ENCODE measurements at regions not wholly inside any gene's neighbourhood (a gene's known extent, or its start where the extent isn't known, plus 50 kb on each side); places are given as distances from the start of the nearest gene placed in this dataset.

DNA sequence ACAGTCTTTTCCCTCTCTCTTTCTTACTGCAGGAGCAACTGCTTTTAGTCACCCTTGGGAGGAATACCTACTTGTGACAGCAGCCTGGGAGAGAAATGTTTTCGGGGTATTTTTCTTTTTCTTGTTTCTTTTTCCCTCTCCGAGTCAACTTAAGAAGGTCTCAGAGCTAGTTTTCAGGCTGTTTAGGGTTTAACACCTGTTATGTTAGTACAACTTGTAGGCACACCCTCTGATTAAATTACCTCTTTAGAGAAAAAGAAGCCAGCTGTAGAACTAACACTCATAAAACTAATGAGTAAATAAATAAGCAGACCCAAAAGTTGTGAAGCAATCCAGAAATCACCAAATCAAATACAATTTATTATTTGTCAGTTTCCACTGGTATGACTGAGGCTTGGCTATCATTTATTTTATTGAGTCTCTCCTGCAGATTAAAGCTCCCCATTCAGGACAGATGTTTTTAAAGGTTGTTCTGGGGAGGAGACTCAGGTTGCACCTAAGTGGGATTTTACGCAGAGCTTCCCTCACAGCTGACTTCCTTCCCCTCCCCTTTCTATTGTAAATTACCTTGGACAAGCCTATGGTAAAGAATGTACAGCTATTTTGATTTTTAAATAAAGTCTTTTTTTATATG is 112.5 kb downstream of the FOXB1 start:
- TF ChIP-seq, protein P1, sequence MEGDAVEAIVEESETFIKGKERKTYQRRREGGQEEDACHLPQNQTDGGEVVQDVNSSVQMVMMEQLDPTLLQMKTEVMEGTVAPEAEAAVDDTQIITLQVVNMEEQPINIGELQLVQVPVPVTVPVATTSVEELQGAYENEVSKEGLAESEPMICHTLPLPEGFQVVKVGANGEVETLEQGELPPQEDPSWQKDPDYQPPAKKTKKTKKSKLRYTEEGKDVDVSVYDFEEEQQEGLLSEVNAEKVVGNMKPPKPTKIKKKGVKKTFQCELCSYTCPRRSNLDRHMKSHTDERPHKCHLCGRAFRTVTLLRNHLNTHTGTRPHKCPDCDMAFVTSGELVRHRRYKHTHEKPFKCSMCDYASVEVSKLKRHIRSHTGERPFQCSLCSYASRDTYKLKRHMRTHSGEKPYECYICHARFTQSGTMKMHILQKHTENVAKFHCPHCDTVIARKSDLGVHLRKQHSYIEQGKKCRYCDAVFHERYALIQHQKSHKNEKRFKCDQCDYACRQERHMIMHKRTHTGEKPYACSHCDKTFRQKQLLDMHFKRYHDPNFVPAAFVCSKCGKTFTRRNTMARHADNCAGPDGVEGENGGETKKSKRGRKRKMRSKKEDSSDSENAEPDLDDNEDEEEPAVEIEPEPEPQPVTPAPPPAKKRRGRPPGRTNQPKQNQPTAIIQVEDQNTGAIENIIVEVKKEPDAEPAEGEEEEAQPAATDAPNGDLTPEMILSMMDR (IDR thresholded peaks at IDR 0.05) = no peak
- TF ChIP-seq POLR2A (IDR thresholded peaks at IDR 0.05) = no peak

All from stomach (tissue), 4 donors.